CD4-positive, alpha-beta T cell (primary cell): ENCODE measurements at regions not wholly inside any gene's neighbourhood (a gene's known extent, or its start where the extent isn't known, plus 50 kb on each side); places are given as distances from the start of the nearest gene placed in this dataset.
"Not testable (repeated sequence)": the region's sequence is repeated elsewhere in the genome, so short reads cannot be mapped to it uniquely, and the experiment has no call there.

Experiments
- ATAC-seq: fragments of 200-7000 bp; cut with Tn5 transposase; one replicate; pipeline ENCODE4 v1.10.0; 2022; ENCODE audit warnings: mild to moderate bottlenecking; ENCODE audit not compliant: poor library complexity
- CTCF ChIA-PET: fragments of 350-600 bp; sonication (Branson Sonifier 250); formaldehyde crosslinking; loops from one replicate; lab custom pipeline; 2021; ENCODE audit warnings: antibody characterized with exemption, inconsistent platforms; lab: Charles Lee
- POLR2A ChIA-PET: fragments of 350-600 bp; sonication (Branson Sonifier 250); formaldehyde crosslinking; loops from one replicate; lab custom pipeline; 2021; ENCODE audit warnings: antibody characterized with exemption, inconsistent platforms; lab: Charles Lee
- DNase-seq, 14 experiments: peaks; one replicate each; pipeline ENCODE4 v3.0.0-alpha.2; 2013 to 2020; ENCODE audit warnings: mixed read lengths in 2 of 14
- H3K27ac ChIP-seq, 2 donors: one replicate each; pipeline versions ENCODE4 v1.5.1 to v1.7.0; 2013; ENCODE audit warnings: low read length in 2 of 2, low read depth in 1 of 2, mild to moderate bottlenecking in 1 of 2
- H3K27me3 ChIP-seq, 2 experiments: 1 replicate in 1 of 2; 2 replicates in 1 of 2; pipeline versions ENCODE4 v1.6.1 to v1.7.0; 2013; ENCODE audit warnings: low read length in 2 of 2, control low read depth in 1 of 2, mild to moderate bottlenecking in 1 of 2, moderate library complexity in 1 of 2; ENCODE audit not compliant: insufficient read depth in 2 of 2, control insufficient read depth in 1 of 2
- H3K36me3 ChIP-seq: one replicate; pipeline ENCODE4 v1.6.1; 2013; ENCODE audit warnings: low read length, control low read depth; ENCODE audit not compliant: insufficient read depth
- H3K4me1 ChIP-seq: one replicate; pipeline ENCODE4 v1.6.1; 2013; ENCODE audit warnings: low read length, control low read depth; ENCODE audit not compliant: insufficient read depth
- H3K4me3 ChIP-seq: one replicate; pipeline ENCODE4 v1.5.1; 2013; ENCODE audit warnings: mild to moderate bottlenecking, low read length, moderate library complexity
- H3K9me3 ChIP-seq, 2 experiments: 1 replicate in 1 of 2; 2 replicates in 1 of 2; pipeline versions ENCODE4 v1.6.1 to v1.7.0; 2013; ENCODE audit warnings: low read length in 2 of 2, mild to moderate bottlenecking in 2 of 2, control low read depth in 1 of 2, moderate library complexity in 1 of 2; ENCODE audit not compliant: control insufficient read depth in 1 of 2, insufficient read depth in 1 of 2
- H3K27ac Mint-ChIP-seq: one replicate; pipeline ENCODE4 v1.8.0; 2020; ENCODE audit warnings: mixed read lengths
- H3K27me3 Mint-ChIP-seq: one replicate; pipeline ENCODE4 v1.8.0; 2021; ENCODE audit warnings: mixed read lengths
- H3K36me3 Mint-ChIP-seq: one replicate; pipeline ENCODE4 v1.8.0; 2021; ENCODE audit warnings: low read depth, mixed read lengths
- H3K4me1 Mint-ChIP-seq: one replicate; pipeline ENCODE4 v1.8.0; 2021; ENCODE audit warnings: low read depth, mixed read lengths
- H3K4me3 Mint-ChIP-seq: one replicate; pipeline ENCODE4 v1.8.0; 2020; ENCODE audit warnings: mild to moderate bottlenecking, mixed read lengths
- H3K9me3 Mint-ChIP-seq: one replicate; pipeline ENCODE4 v1.8.0; 2020; ENCODE audit warnings: mixed read lengths
- CTCF ChIP-seq: fragments of 200-600 bp; IDR thresholded peaks from one replicate; pipeline ENCODE4 v1.8.0; 2022; ENCODE audit warnings: antibody characterized with exemption, mild to moderate bottlenecking
- intact Hi-C, 2 experiments: fragments of 100-400 bp; cut with DNase I in 1 of 2; cut with micrococcal nuclease in 1 of 2; formaldehyde crosslinking; loops; one replicate each; pipeline versions ENCODE4 v1.15.1 to v1.9.0; 2023 to 2025; cut with DNase I, micrococcal nuclease

GRCh38 chr11:37171451-37171850 is 573.4 kb upstream of the RAG2 start:
- H3K36me3 Mint-ChIP-seq, result no peaks in the 10 kb centered on the region
- H3K36me3 ChIP-seq, result no peaks in the 10 kb centered on the region
- H3K9me3 ChIP-seq, result peaks cover 0 to 7% of the 10 kb centered on the region in 2 experiments
- no peak overlapping the region for H3K27ac Mint-ChIP-seq
- H3K4me3 Mint-ChIP-seq, result no peak overlapping the region
- no peak for ATAC-seq
- CTCF ChIA-PET, result no interaction called here
- H3K27me3 Mint-ChIP-seq, result no peaks in the 10 kb centered on the region
- no peaks in the 10 kb centered on the region for H3K4me1 ChIP-seq
- no peaks in the 10 kb centered on the region for H3K27me3 ChIP-seq
- no peak overlapping the region for H3K4me3 ChIP-seq
- H3K27ac ChIP-seq, result no peak overlapping the region
- POLR2A ChIA-PET, result no interaction called here
- H3K9me3 Mint-ChIP-seq, result peaks cover 6% of the 10 kb centered on the region
- no peak for DNase-seq
- TF ChIP-seq CTCF, result no peak
- intact Hi-C loops, result no loop called here
- H3K4me1 Mint-ChIP-seq, result no peaks in the 10 kb centered on the region

- intact Hi-C loops, result no loop called here
- no peaks in the 10 kb centered on the region for H3K4me1 Mint-ChIP-seq
- no peaks in the 10 kb centered on the region for H3K27me3 ChIP-seq
- no peak overlapping the region for H3K27ac ChIP-seq
- DNase-seq (no peak), ATAC-seq (no peak)
- H3K4me3 ChIP-seq, result no peak overlapping the region
- H3K36me3 Mint-ChIP-seq, result no peaks in the 10 kb centered on the region
- no peaks in the 10 kb centered on the region for H3K27me3 Mint-ChIP-seq
- TF ChIP-seq CTCF, result no peak
- ChIA-PET POLR2A (no interaction called here), CTCF (no interaction called here)
- H3K4me1 ChIP-seq, result no peaks in the 10 kb centered on the region
- no peak overlapping the region for H3K27ac Mint-ChIP-seq
- H3K9me3 Mint-ChIP-seq, result peaks cover 5% of the 10 kb centered on the region
- no peak overlapping the region for H3K4me3 Mint-ChIP-seq
- H3K36me3 ChIP-seq, result no peaks in the 10 kb centered on the region
- H3K9me3 ChIP-seq, result peaks cover 0 to 7% of the 10 kb centered on the region in 2 experiments
Observed at GRCh38 chr11:37170311-37170710, 572.3 kb upstream of the RAG2 start.

GRCh38 chr11:37145434-37145833 is 547.4 kb upstream of the RAG2 start:
- H3K36me3 ChIP-seq, H3K27me3 ChIP-seq, CTCF ChIA-PET, intact Hi-C loops, H3K4me1 ChIP-seq, H3K4me3 Mint-ChIP-seq, H3K27me3 Mint-ChIP-seq, H3K4me1 Mint-ChIP-seq, H3K36me3 Mint-ChIP-seq, ATAC-seq, H3K4me3 ChIP-seq, H3K27ac ChIP-seq, DNase-seq, H3K27ac Mint-ChIP-seq, POLR2A ChIA-PET, H3K9me3 ChIP-seq: not testable (repeated sequence)
- peaks cover 15% of the 10 kb centered on the region for H3K9me3 Mint-ChIP-seq

GRCh38 chr11:37142591-37142990 is 544.6 kb upstream of the RAG2 start:
- Mint-ChIP-seq H3K27me3 (no peaks in the 10 kb centered on the region), H3K9me3 (peaks cover 21% of the 10 kb centered on the region), H3K4me1 (no peaks in the 10 kb centered on the region), H3K27ac (no peak overlapping the region), H3K36me3 (no peaks in the 10 kb centered on the region), H3K4me3 (no peak overlapping the region)
- CTCF ChIA-PET, result no interaction called here
- POLR2A ChIA-PET, result no interaction called here
- intact Hi-C loops, result no loop called here
- Histone ChIP-seq H3K4me1 (no peaks in the 10 kb centered on the region), H3K4me3 (no peak overlapping the region), H3K27me3 (no peaks in the 10 kb centered on the region), H3K9me3 (no peaks in the 10 kb centered on the region), H3K36me3 (no peaks in the 10 kb centered on the region), H3K27ac (no peak overlapping the region)
- DNase-seq (no peak), ATAC-seq (no peak)
- TF ChIP-seq CTCF, result no peak
